Astrocyte of the cerebellum (primary cell): ENCODE measurements at regions not wholly inside any gene's neighbourhood (a gene's known extent, or its start where the extent isn't known, plus 50 kb on each side); places are given as distances from the start of the nearest gene placed in this dataset.

Source experiments
- DNase-seq: peaks from one replicate; pipeline ENCODE4 v3.0.0-alpha.2; 2011; ENCODE audit warnings: low read depth
- H3K4me3 ChIP-seq: 2 replicates; pipeline ENCODE4 v1.5.1; 2011; ENCODE audit warnings: mild to moderate bottlenecking, low read depth, low read length, moderate library complexity
- CTCF ChIP-seq: IDR thresholded peaks from 2 replicates; pipeline ENCODE4 v1.5.1; 2012; ENCODE audit warnings: low read length, low read depth, moderate library complexity, mild to moderate bottlenecking; ENCODE audit errors: missing control alignments
- in situ Hi-C: cut with HindIII; loops from 2 replicates; pipeline ENCODE4 v1.10.0; 2017; ENCODE audit warnings: low sequenced_read_pairs

- in situ Hi-C loops: no loop called here
- no peak for TF ChIP-seq CTCF
Measured at GRCh38 chr1:191897134-191897533, 261.1 kb upstream of the RGS18 start.

GRCh38 chr1:191901651-191902050, 256.6 kb upstream of the RGS18 start:
- in situ Hi-C loops: no loop called here
- no peak for DNase-seq
- TF ChIP-seq CTCF: no peak
- no peak overlapping the region for H3K4me3 ChIP-seq

More at GRCh38 chr1:191897134-191897533, 261.1 kb upstream of the RGS18 start:
- DNase-seq: no peak
- H3K4me3 ChIP-seq: no peak overlapping the region

GRCh38 chr1:191904991-191905390, 253.3 kb upstream of the RGS18 start:
- no peak overlapping the region for H3K4me3 ChIP-seq
- TF ChIP-seq CTCF: no peak
- in situ Hi-C loops: no loop called here
- no peak for DNase-seq

- in situ Hi-C loops: no loop called here
- no peak for DNase-seq
- no peak overlapping the region for H3K4me3 ChIP-seq
- TF ChIP-seq CTCF: no peak
Measured at GRCh38 chr1:191905781-191906180, 252.5 kb upstream of the RGS18 start.

GRCh38 chr1:191907121-191907520, 251.1 kb upstream of the RGS18 start:
- no peak for DNase-seq
- in situ Hi-C loops: no loop called here
- no peak for TF ChIP-seq CTCF

GRCh38 chr1:191910245-191910644, 248.0 kb upstream of the RGS18 start:
- H3K4me3 ChIP-seq: no peak overlapping the region
- in situ Hi-C loops: no loop called here
- no peak for DNase-seq
- no peak for TF ChIP-seq CTCF

More at GRCh38 chr1:191907121-191907520, 251.1 kb upstream of the RGS18 start:
- no peak overlapping the region for H3K4me3 ChIP-seq

- TF ChIP-seq CTCF: no peak
- DNase-seq: no peak
- H3K4me3 ChIP-seq: no peak overlapping the region
- in situ Hi-C loops: no loop called here
Measured at GRCh38 chr1:191912517-191912916, 245.7 kb upstream of the RGS18 start.
